T-cell (primary cell): ENCODE measurements at regions not wholly inside any gene's neighbourhood (a gene's known extent, or its start where the extent isn't known, plus 50 kb on each side); places are given as distances from the start of the nearest gene placed in this dataset.

Experiments used
- ATAC-seq, 4 experiments: fragments of 200-7000 bp in 3 of 4; fragments of 150-1000 bp in 1 of 4; cut with Tn5 transposase; replicated peaks in 1 of 4; 1 replicate in 3 of 4; 2 replicates in 1 of 4; pipeline ENCODE4 v1.10.0; 2021; ENCODE audit warnings: moderate library complexity in 3 of 4, mild to moderate bottlenecking in 2 of 4, moderate number of reproducible peaks in 1 of 4
- CTCF ChIA-PET, 2 donors: fragments of 300-600 bp; sonication (Branson Sonifier 250); formaldehyde crosslinking; loops; one replicate each; lab custom pipeline; 2022; ENCODE audit warnings: antibody characterized with exemption in 2 of 2; lab: Charles Lee
- POLR2A ChIA-PET, 2 donors: fragments of 300-600 bp; sonication (Branson Sonifier 250); formaldehyde crosslinking; loops; one replicate each; lab custom pipeline; 2022; ENCODE audit warnings: antibody characterized with exemption in 2 of 2; lab: Charles Lee
- DNase-seq, 35 experiments: peaks; one replicate each; pipeline versions ENCODE4 v3.0.0 to v3.0.0-alpha.2; 2013 to 2023
- H3K27ac ChIP-seq: one replicate; pipeline ENCODE4 v1.5.1; 2013; ENCODE audit warnings: low read length
- H3K27me3 ChIP-seq, 2 experiments: replicated peaks in 1 of 2; 1 replicate in 1 of 2; 2 replicates in 1 of 2; pipeline versions ENCODE4 v1.6.1 to v1.7.0; 2013; ENCODE audit warnings: low read length in 1 of 2, mixed read lengths in 1 of 2; ENCODE audit not compliant: control insufficient read depth in 2 of 2, insufficient read depth in 2 of 2; ENCODE audit errors: extremely low read depth in 1 of 2
- H3K36me3 ChIP-seq, 2 donors: 1 replicate in 1 of 2; 2 replicates in 1 of 2; pipeline versions ENCODE4 v1.6.1 to v1.7.0; 2013; ENCODE audit warnings: low read length in 1 of 2; ENCODE audit not compliant: control insufficient read depth in 2 of 2, insufficient read depth in 1 of 2; ENCODE audit errors: extremely low read depth in 1 of 2
- H3K4me1 ChIP-seq, 2 experiments: 1 replicate in 1 of 2; 2 replicates in 1 of 2; pipeline versions ENCODE4 v1.6.1 to v1.7.0; 2013; ENCODE audit warnings: low read length in 2 of 2, mixed read lengths in 1 of 2; ENCODE audit not compliant: insufficient read depth in 2 of 2, control insufficient read depth in 1 of 2; ENCODE audit errors: extremely low read depth in 1 of 2
- H3K4me3 ChIP-seq, 2 donors: 1 replicate in 1 of 2; 2 replicates in 1 of 2; pipeline versions ENCODE4 v1.5.1 to v1.7.0; 2013; ENCODE audit warnings: mild to moderate bottlenecking in 2 of 2, low read length in 1 of 2, moderate library complexity in 1 of 2; ENCODE audit not compliant: control insufficient read depth in 1 of 2; ENCODE audit errors: extremely low read depth in 1 of 2
- H3K9me3 ChIP-seq: 2 replicates; pipeline ENCODE4 v1.7.0; 2013
- H3K27ac Mint-ChIP-seq, 2 donors: one replicate each; pipeline ENCODE4 v1.8.0; 2020 to 2021; ENCODE audit warnings: mild to moderate bottlenecking in 2 of 2, mixed read lengths in 2 of 2
- H3K27me3 Mint-ChIP-seq, 2 donors: one replicate each; pipeline ENCODE4 v1.8.0; 2021 to 2022; ENCODE audit warnings: mixed read lengths in 2 of 2
- H3K36me3 Mint-ChIP-seq: one replicate; pipeline ENCODE4 v1.8.0; 2021; ENCODE audit warnings: mixed read lengths
- H3K4me1 Mint-ChIP-seq, 3 donors: one replicate each; pipeline ENCODE4 v1.8.0; 2020 to 2022; ENCODE audit warnings: mixed read lengths in 3 of 3, mild to moderate bottlenecking in 1 of 3
- H3K4me3 Mint-ChIP-seq, 3 donors: one replicate each; pipeline ENCODE4 v1.8.0; 2020 to 2022; ENCODE audit warnings: mild to moderate bottlenecking in 3 of 3, mixed read lengths in 3 of 3, moderate library complexity in 3 of 3
- H3K9me3 Mint-ChIP-seq, 3 donors: one replicate each; pipeline ENCODE4 v1.8.0; 2020 to 2022; ENCODE audit warnings: mixed read lengths in 3 of 3
- WGBS: methylation state at CpG from one replicate; pipeline ENCODE4 v1.1.5; 2013; ENCODE audit warnings: missing lambda C conversion rate; ENCODE audit not compliant: insufficient coverage; 5-methylcytosine and 5-hydroxymethylcytosine counted together

DNA sequence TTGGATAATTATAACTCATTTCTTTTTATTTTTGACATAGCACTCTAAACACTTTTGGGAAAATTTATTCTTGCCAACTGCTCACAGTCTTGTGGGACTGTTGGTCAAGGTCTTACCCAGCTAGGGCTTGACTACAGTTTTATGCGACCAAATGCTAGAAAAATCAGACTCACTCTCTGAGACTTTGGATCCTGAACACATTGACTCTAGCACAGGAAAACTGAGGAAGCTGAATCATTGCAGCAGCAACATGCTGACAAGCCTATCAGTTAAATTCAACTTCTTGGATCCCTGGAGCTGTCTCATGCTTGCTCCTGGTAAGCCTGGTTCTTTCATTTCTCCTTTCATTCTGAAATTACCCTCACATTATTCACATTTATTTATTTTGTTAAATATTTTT is 120.7 kb upstream of the TMTC2 start:
- no peaks in the 10 kb centered on the region for H3K4me1 Mint-ChIP-seq
- no peak overlapping the region for H3K4me3 Mint-ChIP-seq
- no peak for DNase-seq
- CTCF ChIA-PET, result no interaction called here
- POLR2A ChIA-PET, result no interaction called here
- H3K27ac Mint-ChIP-seq, result no peak overlapping the region
- no peak overlapping the region for H3K4me3 ChIP-seq
- no peaks in the 10 kb centered on the region for H3K36me3 Mint-ChIP-seq
- H3K27ac ChIP-seq, result no peak overlapping the region
- H3K27me3 ChIP-seq, result no peaks in the 10 kb centered on the region
- no peaks in the 10 kb centered on the region for H3K36me3 ChIP-seq
- ATAC-seq, result no peak
- WGBS, result 100% methylated on average over 1 of the region's 1 CpG
- no peaks in the 10 kb centered on the region for H3K9me3 ChIP-seq
- no peaks in the 10 kb centered on the region for H3K4me1 ChIP-seq
- no peaks in the 10 kb centered on the region for H3K27me3 Mint-ChIP-seq
- H3K9me3 Mint-ChIP-seq, result peaks cover 0 to 3% (median 0%) of the 10 kb centered on the region in 3 donors

DNA sequence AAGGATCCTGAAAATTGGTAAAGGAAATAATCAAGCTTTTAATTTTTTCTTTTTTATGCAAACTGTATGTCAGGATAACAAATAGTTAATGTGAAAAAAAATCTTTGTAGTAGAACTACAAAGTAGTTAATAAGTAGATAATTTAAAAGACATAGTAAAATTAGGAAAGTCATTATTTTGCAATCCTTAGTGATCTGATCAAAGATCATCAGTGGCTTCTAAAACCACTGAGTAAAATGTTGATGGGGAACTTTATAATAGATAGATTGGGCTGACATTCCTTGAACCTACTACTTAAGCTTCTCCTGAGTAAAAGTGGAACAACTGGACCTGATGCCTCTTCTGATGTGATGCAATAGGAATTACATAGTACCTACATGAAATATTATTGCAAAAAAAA is 119.0 kb upstream of the TMTC2 start:
- Mint-ChIP-seq H3K4me1 (no peaks in the 10 kb centered on the region), H3K36me3 (no peaks in the 10 kb centered on the region), H3K4me3 (no peak overlapping the region), H3K9me3 (peaks cover 0 to 3% (median 0%) of the 10 kb centered on the region in 3 donors), H3K27ac (no peak overlapping the region), H3K27me3 (no peaks in the 10 kb centered on the region)
- Histone ChIP-seq H3K9me3 (no peaks in the 10 kb centered on the region), H3K4me3 (no peak overlapping the region), H3K27ac (no peak overlapping the region), H3K36me3 (no peaks in the 10 kb centered on the region), H3K27me3 (no peaks in the 10 kb centered on the region), H3K4me1 (no peaks in the 10 kb centered on the region)
- ChIA-PET POLR2A (no interaction called here), CTCF (no interaction called here)
- ATAC-seq (no peak), DNase-seq (no peak)

GRCh38 chr12:82574191-82574590 is 112.5 kb upstream of the TMTC2 start:
- H3K4me3 Mint-ChIP-seq, result no peak overlapping the region
- Histone ChIP-seq H3K27me3 (no peaks in the 10 kb centered on the region), H3K36me3 (no peaks in the 10 kb centered on the region), H3K4me1 (no peaks in the 10 kb centered on the region), H3K9me3 (no peaks in the 10 kb centered on the region), H3K4me3 (no peak overlapping the region), H3K27ac (no peak overlapping the region)
- H3K4me1 Mint-ChIP-seq, result no peaks in the 10 kb centered on the region
- ChIA-PET CTCF (no interaction called here), POLR2A (interaction anchor here in 1 of 2 donors (0.5 kb wide), 1 partner anchor 23 kb away, joined by 3 read pairs; no protein-coding TSS in a partner anchor)
- no peaks in the 10 kb centered on the region for H3K27me3 Mint-ChIP-seq
- no peak for ATAC-seq
- no peaks in the 10 kb centered on the region for H3K9me3 Mint-ChIP-seq
- H3K27ac Mint-ChIP-seq, result no peak overlapping the region
- no CpG with 5 or more reads among the region's 2 CpGs for WGBS
- DNase-seq, result no peak
- no peaks in the 10 kb centered on the region for H3K36me3 Mint-ChIP-seq

- ATAC-seq, result no peak
- POLR2A ChIA-PET, result no interaction called here
- no peaks in the 10 kb centered on the region for H3K4me1 ChIP-seq
- H3K27ac ChIP-seq, result no peak overlapping the region
- Mint-ChIP-seq H3K4me3 (no peak overlapping the region), H3K9me3 (peaks cover 3 to 6% (median 4%) of the 10 kb centered on the region in 3 donors), H3K36me3 (no peaks in the 10 kb centered on the region), H3K4me1 (no peaks in the 10 kb centered on the region), H3K27ac (no peak overlapping the region), H3K27me3 (no peaks in the 10 kb centered on the region)
- no peak overlapping the region for H3K4me3 ChIP-seq
- no peaks in the 10 kb centered on the region for H3K9me3 ChIP-seq
- no CpG with 5 or more reads among the region's 2 CpGs for WGBS
- no peaks in the 10 kb centered on the region for H3K36me3 ChIP-seq
- no peak for DNase-seq
- H3K27me3 ChIP-seq, result no peaks in the 10 kb centered on the region
- CTCF ChIA-PET, result no interaction called here
These were observed 108.0 kb upstream of the TMTC2 start for GRCh38 chr12:82578725-82579124.

- H3K27me3 Mint-ChIP-seq, result no peaks in the 10 kb centered on the region
- Histone ChIP-seq H3K27ac (no peak overlapping the region), H3K27me3 (no peaks in the 10 kb centered on the region), H3K4me1 (no peaks in the 10 kb centered on the region), H3K4me3 (no peak overlapping the region), H3K36me3 (no peaks in the 10 kb centered on the region), H3K9me3 (no peaks in the 10 kb centered on the region)
- peaks cover 6 to 27% (median 24%) of the 10 kb centered on the region in 3 donors for H3K9me3 Mint-ChIP-seq
- DNase-seq (no peak), ATAC-seq (no peak)
- POLR2A ChIA-PET, result no interaction called here
- peaks cover 4% of the 10 kb centered on the region for H3K36me3 Mint-ChIP-seq
- H3K27ac Mint-ChIP-seq, result no peak overlapping the region
- no CpG with 5 or more reads among the region's 1 CpG for WGBS
- H3K4me3 Mint-ChIP-seq, result no peak overlapping the region
- H3K4me1 Mint-ChIP-seq, result no peaks in the 10 kb centered on the region
- CTCF ChIA-PET, result no interaction called here
These were observed 103.0 kb upstream of the TMTC2 start for GRCh38 chr12:82583756-82584155.

GRCh38 chr12:82593143-82593542 is 93.6 kb upstream of the TMTC2 start:
- H3K4me3 Mint-ChIP-seq, result no peak overlapping the region
- DNase-seq (no peak), ATAC-seq (no peak)
- H3K36me3 ChIP-seq, result no peaks in the 10 kb centered on the region
- ChIA-PET POLR2A (no interaction called here), CTCF (no interaction called here)
- H3K4me1 ChIP-seq, result no peaks in the 10 kb centered on the region
- no peak overlapping the region for H3K27ac ChIP-seq
- no peaks in the 10 kb centered on the region for H3K36me3 Mint-ChIP-seq
- H3K9me3 Mint-ChIP-seq, result peaks cover 5 to 13% (median 9%) of the 10 kb centered on the region in 3 donors
- H3K27me3 Mint-ChIP-seq, result no peaks in the 10 kb centered on the region
- H3K9me3 ChIP-seq, result no peaks in the 10 kb centered on the region
- H3K4me3 ChIP-seq, result no peak overlapping the region
- WGBS, result 65% methylated on average over 2 of the region's 3 CpGs
- H3K27me3 ChIP-seq, result no peaks in the 10 kb centered on the region
- H3K27ac Mint-ChIP-seq, result no peak overlapping the region
- no peaks in the 10 kb centered on the region for H3K4me1 Mint-ChIP-seq

GRCh38 chr12:82593901-82594396 is 92.8 kb upstream of the TMTC2 start:
- H3K27me3 Mint-ChIP-seq, result no peaks in the 10 kb centered on the region
- no peak overlapping the region for H3K27ac Mint-ChIP-seq
- WGBS, result 88% methylated on average over 1 of the region's 1 CpG
- no peak overlapping the region for H3K4me3 Mint-ChIP-seq
- Histone ChIP-seq H3K36me3 (no peaks in the 10 kb centered on the region), H3K4me3 (no peak overlapping the region), H3K9me3 (no peaks in the 10 kb centered on the region), H3K27ac (no peak overlapping the region), H3K27me3 (no peaks in the 10 kb centered on the region), H3K4me1 (no peaks in the 10 kb centered on the region)
- DNase-seq (no peak), ATAC-seq (no peak)
- peaks cover 2 to 7% (median 4%) of the 10 kb centered on the region in 3 donors for H3K9me3 Mint-ChIP-seq
- H3K36me3 Mint-ChIP-seq, result no peaks in the 10 kb centered on the region
- POLR2A ChIA-PET, result no interaction called here
- H3K4me1 Mint-ChIP-seq, result no peaks in the 10 kb centered on the region
- CTCF ChIA-PET, result no interaction called here
